Suprapubic skin (tissue), 4 donors: ENCODE measurements at regions not wholly inside any gene's neighbourhood (a gene's known extent, or its start where the extent isn't known, plus 50 kb on each side); places are given as distances from the start of the nearest gene placed in this dataset.

Source experiments
- DNase-seq, 2 donors: peaks; one replicate each; pipeline ENCODE4 v3.0.0-alpha.2; 2019; ENCODE audit warnings: low spot score in 2 of 2
- H3K27ac ChIP-seq: fragments of 200-600 bp; sonication (generic); one replicate; pipeline ENCODE4 v1.5.1; 2019
- H3K27me3 ChIP-seq: fragments of 200-600 bp; sonication (generic); one replicate; pipeline ENCODE4 v1.5.1; 2019
- H3K36me3 ChIP-seq: fragments of 200-600 bp; sonication (generic); one replicate; pipeline ENCODE4 v1.5.1; 2019
- H3K4me1 ChIP-seq: fragments of 200-600 bp; sonication (generic); one replicate; pipeline ENCODE4 v1.5.1; 2019
- H3K4me3 ChIP-seq: fragments of 200-600 bp; sonication (generic); one replicate; pipeline ENCODE4 v1.5.1; 2019; ENCODE audit warnings: mild to moderate bottlenecking
- H3K9me3 ChIP-seq: fragments of 200-600 bp; sonication (generic); one replicate; pipeline ENCODE4 v1.5.1; 2019
- EP300 ChIP-seq: sonication (generic); formaldehyde crosslinking; IDR thresholded peaks from one replicate; pipeline ENCODE4 v1.6.1; 2017; ENCODE audit warnings: antibody characterized with exemption
- POLR2A ChIP-seq, 2 donors: fragments of 450-650 bp; IDR thresholded peaks; one replicate each; pipeline ENCODE4 v1.6.1; 2017; ENCODE audit warnings: antibody characterized with exemption in 2 of 2, mild to moderate bottlenecking in 2 of 2, moderate library complexity in 2 of 2
- POLR2AphosphoS5 ChIP-seq, 3 donors: sonication (generic); formaldehyde crosslinking; IDR thresholded peaks; one replicate each; pipeline ENCODE4 v1.6.1; 2017; ENCODE audit warnings: antibody characterized with exemption in 3 of 3
- WGBS: methylation state at CpG from one replicate; pipeline ENCODE4 v1.1.5; 2018; 5-methylcytosine and 5-hydroxymethylcytosine counted together
- TF ChIP-seq, protein P1 (sequence below), 2 donors: fragments of 200-600 bp in 1 of 2; fragments of 450-650 bp in 1 of 2; sonication (generic) in 1 of 2; IDR thresholded peaks; one replicate each; pipeline ENCODE4 v1.5.1; 2016 to 2019; ENCODE audit warnings: antibody characterized with exemption in 2 of 2, mild to moderate bottlenecking in 1 of 2, moderate library complexity in 1 of 2

DNA sequence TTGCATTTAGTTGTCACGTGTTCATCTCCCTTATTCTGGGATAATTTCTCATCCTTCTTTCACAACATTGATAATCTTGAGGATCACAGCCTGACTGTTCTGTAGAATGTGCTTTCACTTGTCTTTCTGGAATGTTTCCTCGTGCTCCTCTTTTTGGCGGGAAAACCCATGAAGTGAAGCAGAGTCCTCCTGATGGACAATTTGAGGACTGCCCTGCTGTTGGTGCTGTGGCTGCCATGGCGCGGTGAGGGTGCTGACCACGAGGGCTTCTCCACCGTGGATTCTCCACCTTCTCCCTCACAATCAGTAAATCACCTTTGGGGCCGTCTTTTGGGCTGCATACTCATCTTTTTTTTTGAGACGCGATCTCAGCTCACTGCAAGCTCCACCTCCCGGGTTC lies 946.9 kb downstream of the BRD1 start:
- 76% methylated on average over 11 of the region's 11 CpGs for WGBS
- H3K4me1 ChIP-seq: no peaks in the 10 kb centered on the region
- no peak for TF ChIP-seq POLR2A (IDR thresholded peaks at IDR 0.05)
- TF ChIP-seq POLR2AphosphoS5 (IDR thresholded peaks at IDR 0.05): no peak
- no peak for TF ChIP-seq EP300
- TF ChIP-seq, protein P1, sequence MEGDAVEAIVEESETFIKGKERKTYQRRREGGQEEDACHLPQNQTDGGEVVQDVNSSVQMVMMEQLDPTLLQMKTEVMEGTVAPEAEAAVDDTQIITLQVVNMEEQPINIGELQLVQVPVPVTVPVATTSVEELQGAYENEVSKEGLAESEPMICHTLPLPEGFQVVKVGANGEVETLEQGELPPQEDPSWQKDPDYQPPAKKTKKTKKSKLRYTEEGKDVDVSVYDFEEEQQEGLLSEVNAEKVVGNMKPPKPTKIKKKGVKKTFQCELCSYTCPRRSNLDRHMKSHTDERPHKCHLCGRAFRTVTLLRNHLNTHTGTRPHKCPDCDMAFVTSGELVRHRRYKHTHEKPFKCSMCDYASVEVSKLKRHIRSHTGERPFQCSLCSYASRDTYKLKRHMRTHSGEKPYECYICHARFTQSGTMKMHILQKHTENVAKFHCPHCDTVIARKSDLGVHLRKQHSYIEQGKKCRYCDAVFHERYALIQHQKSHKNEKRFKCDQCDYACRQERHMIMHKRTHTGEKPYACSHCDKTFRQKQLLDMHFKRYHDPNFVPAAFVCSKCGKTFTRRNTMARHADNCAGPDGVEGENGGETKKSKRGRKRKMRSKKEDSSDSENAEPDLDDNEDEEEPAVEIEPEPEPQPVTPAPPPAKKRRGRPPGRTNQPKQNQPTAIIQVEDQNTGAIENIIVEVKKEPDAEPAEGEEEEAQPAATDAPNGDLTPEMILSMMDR (IDR thresholded peaks at IDR 0.05): no peak
- no peak overlapping the region for H3K4me3 ChIP-seq
- no peaks in the 10 kb centered on the region for H3K36me3 ChIP-seq
- no peak overlapping the region for H3K27ac ChIP-seq
- H3K27me3 ChIP-seq: peaks cover 29% of the 10 kb centered on the region
- no peak for DNase-seq
- H3K9me3 ChIP-seq: no peaks in the 10 kb centered on the region

DNA sequence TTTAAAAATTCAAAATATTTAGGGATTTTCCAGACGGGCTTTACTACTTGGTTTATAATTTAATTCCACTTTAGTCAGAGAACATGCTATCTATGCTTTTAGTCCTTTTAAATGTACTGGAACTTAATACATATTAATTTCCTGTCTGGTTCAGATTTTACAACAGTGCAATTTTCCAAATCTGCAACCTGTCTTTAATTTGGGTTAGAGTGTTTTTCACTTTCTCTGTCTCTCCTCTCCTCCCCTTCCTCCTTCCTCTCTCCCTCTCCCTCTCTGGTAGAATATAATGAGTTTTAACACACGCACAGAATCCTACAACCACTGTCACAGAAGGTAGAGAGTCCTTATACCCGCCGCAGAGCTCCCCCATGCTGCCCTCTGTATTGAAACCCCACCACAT lies 950.7 kb downstream of the BRD1 start:
- DNase-seq: no peak
- H3K27me3 ChIP-seq: peaks cover 16% of the 10 kb centered on the region
- H3K9me3 ChIP-seq: no peaks in the 10 kb centered on the region
- no peak overlapping the region for H3K4me3 ChIP-seq
- H3K27ac ChIP-seq: no peak overlapping the region
- WGBS: 40% methylated on average over 4 of the region's 4 CpGs
- H3K4me1 ChIP-seq: no peaks in the 10 kb centered on the region
- TF ChIP-seq POLR2A (IDR thresholded peaks at IDR 0.05) (no peak), POLR2AphosphoS5 (IDR thresholded peaks at IDR 0.05) (no peak), EP300 (no peak)
- TF ChIP-seq, protein P1 (IDR thresholded peaks at IDR 0.05): no peak
- no peaks in the 10 kb centered on the region for H3K36me3 ChIP-seq

DNA sequence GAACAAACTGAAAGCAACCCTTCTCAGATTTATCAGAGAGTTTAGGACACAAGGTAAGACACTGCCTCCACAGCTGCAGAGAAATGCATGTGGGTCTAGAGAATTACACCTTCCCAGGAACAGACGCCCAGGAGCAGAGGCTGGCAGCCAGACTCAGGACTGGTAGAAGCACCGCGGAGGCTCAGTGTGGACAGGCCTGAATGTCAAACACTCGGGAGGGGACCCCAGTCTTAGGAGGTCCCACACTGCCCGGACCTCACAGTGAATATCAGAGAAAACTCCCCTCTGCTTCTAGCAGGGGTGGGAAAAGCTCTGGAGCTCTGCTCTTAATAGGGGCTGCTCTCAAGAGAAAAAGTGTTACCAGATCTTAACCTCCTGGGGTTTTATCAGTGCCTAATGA lies 952.7 kb downstream of the BRD1 start:
- Histone ChIP-seq H3K4me1 (no peaks in the 10 kb centered on the region), H3K9me3 (no peaks in the 10 kb centered on the region), H3K36me3 (no peaks in the 10 kb centered on the region), H3K27me3 (peaks cover 25% of the 10 kb centered on the region), H3K4me3 (no peak overlapping the region), H3K27ac (no peak overlapping the region)
- TF ChIP-seq POLR2A (IDR thresholded peaks at IDR 0.05) (no peak), POLR2AphosphoS5 (IDR thresholded peaks at IDR 0.05) (no peak), EP300 (no peak)
- TF ChIP-seq, protein P1 (IDR thresholded peaks at IDR 0.05): no peak
- 67% methylated on average over 5 of the region's 5 CpGs for WGBS
- no peak for DNase-seq

DNA sequence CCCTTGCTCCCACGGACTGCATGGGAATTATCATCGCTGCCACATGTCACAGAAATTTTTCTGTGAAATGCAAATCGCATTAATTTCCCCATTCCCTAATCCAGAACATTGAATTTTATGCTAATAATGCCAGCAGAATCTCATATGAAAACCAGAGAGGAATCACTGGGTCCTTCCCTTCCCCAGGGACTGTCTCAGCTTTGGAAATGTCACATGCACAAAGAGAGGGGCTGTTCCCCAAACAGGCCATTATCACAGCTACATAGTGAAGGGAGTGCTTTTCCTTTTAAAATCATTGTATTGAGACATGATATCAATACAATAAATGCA lies 954.5 kb downstream of the BRD1 start:
- H3K4me1 ChIP-seq: no peaks in the 10 kb centered on the region
- no peak for DNase-seq
- no peaks in the 10 kb centered on the region for H3K9me3 ChIP-seq
- H3K27me3 ChIP-seq: peaks cover 25% of the 10 kb centered on the region
- TF ChIP-seq EP300 (no peak), POLR2A (IDR thresholded peaks at IDR 0.05) (no peak), POLR2AphosphoS5 (IDR thresholded peaks at IDR 0.05) (no peak)
- TF ChIP-seq, protein P1 (IDR thresholded peaks at IDR 0.05): no peak
- no peak overlapping the region for H3K4me3 ChIP-seq
- 88% methylated on average over 3 of the region's 3 CpGs for whole genome bisulfite sequencing
- no peaks in the 10 kb centered on the region for H3K36me3 ChIP-seq
- no peak overlapping the region for H3K27ac ChIP-seq

DNA sequence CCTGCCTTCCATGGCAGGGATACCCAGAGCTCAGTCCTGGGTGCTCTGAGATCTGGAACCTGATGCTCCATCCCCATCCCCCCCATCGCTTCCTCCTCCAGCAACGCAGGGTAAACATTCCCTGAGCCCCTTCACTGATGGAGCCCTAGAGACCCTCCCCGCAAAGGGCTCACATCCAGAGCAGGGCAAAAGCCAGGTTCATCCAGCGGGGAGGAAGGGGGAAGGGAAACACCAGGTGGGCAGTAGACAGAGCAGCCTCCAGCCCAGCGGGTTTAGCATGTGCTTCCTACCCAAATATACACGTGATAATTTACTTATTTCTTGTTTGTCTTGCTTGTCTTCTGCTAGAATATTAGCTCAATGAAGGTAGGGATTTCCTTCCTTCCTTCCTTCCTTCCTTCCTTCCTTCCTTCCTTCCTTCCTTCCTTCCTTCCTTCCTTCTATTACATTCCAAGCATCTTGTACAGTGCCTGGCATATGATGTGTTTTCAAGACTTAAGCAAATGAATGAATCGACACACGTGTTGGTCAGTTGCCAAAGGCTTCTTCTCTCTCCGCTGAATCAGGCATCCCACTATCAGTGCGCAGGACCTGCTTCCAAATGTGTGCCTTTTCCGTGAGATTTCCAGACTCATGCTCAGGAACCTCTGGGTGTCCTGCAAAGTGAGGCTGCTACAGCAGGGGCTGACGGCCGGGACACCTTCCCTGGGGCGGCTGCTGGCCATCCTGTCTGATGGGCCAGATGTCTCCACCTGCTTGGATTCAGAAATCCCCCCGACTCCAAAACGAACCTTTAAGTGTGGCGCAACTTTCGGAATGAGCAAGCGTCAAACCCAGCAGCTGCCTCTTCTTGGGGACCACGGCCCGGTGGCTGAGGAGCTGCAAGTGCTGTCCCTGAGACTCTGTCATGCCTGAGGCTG lies 955.1 kb downstream of the BRD1 start:
- Histone ChIP-seq H3K27ac (no peak overlapping the region), H3K4me3 (no peak overlapping the region), H3K27me3 (peaks cover 26% of the 10 kb centered on the region), H3K36me3 (no peaks in the 10 kb centered on the region), H3K9me3 (no peaks in the 10 kb centered on the region), H3K4me1 (no peaks in the 10 kb centered on the region)
- peak in 1 of 2 donors; percentile 53 for DNase-seq
- 82% methylated on average over 18 of the region's 21 CpGs for WGBS
- TF ChIP-seq, protein P1 (IDR thresholded peaks at IDR 0.05): no peak
- TF ChIP-seq POLR2A (IDR thresholded peaks at IDR 0.05) (no peak), POLR2AphosphoS5 (IDR thresholded peaks at IDR 0.05) (no peak), EP300 (no peak)
